Lower leg skin (tissue), 3 donors: ENCODE measurements at regions not wholly inside any gene's neighbourhood (a gene's known extent, or its start where the extent isn't known, plus 50 kb on each side); places are given as distances from the start of the nearest gene placed in this dataset.

Experiments
- POLR2A ChIP-seq, 2 donors: fragments of 450-650 bp; IDR thresholded peaks; one replicate each; pipeline ENCODE4 v1.6.1; 2016 to 2017; ENCODE audit warnings: antibody characterized with exemption in 2 of 2, mild to moderate bottlenecking in 1 of 2, moderate library complexity in 1 of 2
- TF ChIP-seq, protein P1 (sequence below), 3 donors: fragments of 450-650 bp; IDR thresholded peaks; one replicate each; pipeline ENCODE4 v1.5.1; 2016; ENCODE audit warnings: antibody characterized with exemption in 3 of 3, mild to moderate bottlenecking in 3 of 3, moderate library complexity in 2 of 3

DNA sequence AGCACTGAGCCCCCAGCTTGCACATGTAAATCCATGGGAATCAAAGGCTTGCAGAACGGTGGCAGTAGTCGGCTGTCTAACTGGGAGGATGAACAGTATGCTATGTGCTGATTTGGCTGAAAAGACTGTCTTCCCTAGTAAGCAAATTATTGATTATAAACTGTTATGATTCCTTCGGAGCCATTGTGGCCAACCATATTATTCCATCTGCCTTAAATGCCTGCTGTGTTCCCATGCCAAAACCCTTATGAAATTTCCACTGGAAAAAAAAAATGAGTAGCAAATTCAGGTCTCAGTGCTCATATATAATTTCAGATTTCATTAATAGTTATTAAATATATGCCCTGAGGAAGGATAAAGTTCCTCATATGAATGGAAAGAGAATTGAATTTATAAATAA, 132.7 kb upstream of the MID1 start:
- TF ChIP-seq, protein P1, sequence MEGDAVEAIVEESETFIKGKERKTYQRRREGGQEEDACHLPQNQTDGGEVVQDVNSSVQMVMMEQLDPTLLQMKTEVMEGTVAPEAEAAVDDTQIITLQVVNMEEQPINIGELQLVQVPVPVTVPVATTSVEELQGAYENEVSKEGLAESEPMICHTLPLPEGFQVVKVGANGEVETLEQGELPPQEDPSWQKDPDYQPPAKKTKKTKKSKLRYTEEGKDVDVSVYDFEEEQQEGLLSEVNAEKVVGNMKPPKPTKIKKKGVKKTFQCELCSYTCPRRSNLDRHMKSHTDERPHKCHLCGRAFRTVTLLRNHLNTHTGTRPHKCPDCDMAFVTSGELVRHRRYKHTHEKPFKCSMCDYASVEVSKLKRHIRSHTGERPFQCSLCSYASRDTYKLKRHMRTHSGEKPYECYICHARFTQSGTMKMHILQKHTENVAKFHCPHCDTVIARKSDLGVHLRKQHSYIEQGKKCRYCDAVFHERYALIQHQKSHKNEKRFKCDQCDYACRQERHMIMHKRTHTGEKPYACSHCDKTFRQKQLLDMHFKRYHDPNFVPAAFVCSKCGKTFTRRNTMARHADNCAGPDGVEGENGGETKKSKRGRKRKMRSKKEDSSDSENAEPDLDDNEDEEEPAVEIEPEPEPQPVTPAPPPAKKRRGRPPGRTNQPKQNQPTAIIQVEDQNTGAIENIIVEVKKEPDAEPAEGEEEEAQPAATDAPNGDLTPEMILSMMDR (IDR thresholded peaks at IDR 0.05) = no peak
- TF ChIP-seq POLR2A (IDR thresholded peaks at IDR 0.05) = no peak
